Activated CD4-positive, alpha-beta memory T cell treated with anti-CD3 and anti-CD28 coated beads for 36 hours (primary cell): ENCODE measurements at regions not wholly inside any gene's neighbourhood (a gene's known extent, or its start where the extent isn't known, plus 50 kb on each side); places are given as distances from the start of the nearest gene placed in this dataset.
"Not testable (repeated sequence)": the region's sequence is repeated elsewhere in the genome, so short reads cannot be mapped to it uniquely, and the experiment has no call there.

Source experiments
- CTCF ChIA-PET: fragments of 350-600 bp; sonication (Branson Sonifier 250); formaldehyde crosslinking; loops from one replicate; lab custom pipeline; 2021; ENCODE audit warnings: antibody characterized with exemption, inconsistent platforms; lab: Charles Lee
- POLR2A ChIA-PET: fragments of 350-600 bp; sonication (Branson Sonifier 250); formaldehyde crosslinking; loops from one replicate; lab custom pipeline; 2021; ENCODE audit warnings: antibody characterized with exemption; lab: Charles Lee
- DNase-seq: peaks from one replicate; pipeline ENCODE4 v3.0.0-alpha.2; 2020
- H3K27ac Mint-ChIP-seq: one replicate; pipeline ENCODE4 v1.8.0; 2021; ENCODE audit warnings: mixed read lengths
- H3K27me3 Mint-ChIP-seq: one replicate; pipeline ENCODE4 v1.8.0; 2021; ENCODE audit warnings: mixed read lengths
- H3K36me3 Mint-ChIP-seq: one replicate; pipeline ENCODE4 v1.8.0; 2021; ENCODE audit warnings: mixed read lengths
- H3K4me1 Mint-ChIP-seq: one replicate; pipeline ENCODE4 v1.8.0; 2021; ENCODE audit warnings: low read depth, mixed read lengths
- H3K4me3 Mint-ChIP-seq: one replicate; pipeline ENCODE4 v1.8.0; 2021; ENCODE audit warnings: mild to moderate bottlenecking, mixed read lengths
- H3K9me3 Mint-ChIP-seq: one replicate; pipeline ENCODE4 v1.8.0; 2021; ENCODE audit warnings: mixed read lengths
- intact Hi-C: fragments of 100-400 bp; cut with micrococcal nuclease; formaldehyde crosslinking; loops from one replicate; pipeline ENCODE4 v1.15.1; 2023

GRCh38 chr5:109283086-109283485 lies 126.7 kb downstream of the PJA2 start:
- peaks cover 33% of the 10 kb centered on the region for H3K9me3 Mint-ChIP-seq
- intact Hi-C loops, DNase-seq, CTCF ChIA-PET, POLR2A ChIA-PET, H3K4me3 Mint-ChIP-seq, H3K27me3 Mint-ChIP-seq, H3K27ac Mint-ChIP-seq, H3K4me1 Mint-ChIP-seq: not testable (repeated sequence)
- H3K36me3 Mint-ChIP-seq: peaks cover 27% of the 10 kb centered on the region

- Mint-ChIP-seq H3K4me1 (no peaks in the 10 kb centered on the region), H3K27me3 (no peaks in the 10 kb centered on the region), H3K4me3 (no peak overlapping the region), H3K36me3 (peaks cover 19% of the 10 kb centered on the region), H3K9me3 (peaks cover 18% of the 10 kb centered on the region), H3K27ac (no peak overlapping the region)
- ChIA-PET POLR2A (no interaction called here), CTCF (interaction anchor here (0.6 kb wide), 1 partner anchor 36 kb away, joined by 3 read pairs; no protein-coding TSS in a partner anchor)
- intact Hi-C loops: no loop called here
- DNase-seq: no peak
These were observed 128.6 kb downstream of the PJA2 start for GRCh38 chr5:109281136-109281690.

GRCh38 chr5:109278141-109278540 lies 131.6 kb downstream of the PJA2 start:
- Mint-ChIP-seq H3K4me1 (no peaks in the 10 kb centered on the region), H3K4me3 (no peak overlapping the region), H3K36me3 (peaks cover 2% of the 10 kb centered on the region), H3K27ac (no peak overlapping the region), H3K27me3 (no peaks in the 10 kb centered on the region), H3K9me3 (no peaks in the 10 kb centered on the region)
- POLR2A ChIA-PET: no interaction called here
- intact Hi-C loops: no loop called here
- CTCF ChIA-PET: no interaction called here
- no peak for DNase-seq

DNA sequence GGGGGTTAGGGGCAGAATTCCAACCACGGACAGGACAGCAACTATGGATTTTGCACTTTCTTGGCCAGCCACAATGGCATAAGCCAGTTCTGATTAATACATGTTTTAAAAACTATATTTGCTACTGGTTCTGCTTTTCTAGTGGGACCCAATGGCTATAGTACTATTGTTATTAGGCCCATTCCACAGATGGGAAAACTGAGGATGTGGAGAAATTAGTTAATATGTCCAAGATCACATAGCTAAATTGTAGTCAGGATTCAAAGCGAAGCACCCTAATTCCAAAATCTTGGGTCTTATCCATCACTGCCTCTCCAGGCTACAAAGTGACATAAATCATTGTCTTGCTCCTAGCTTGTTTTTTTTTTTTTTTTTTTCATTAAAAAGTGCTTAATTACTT lies 133.9 kb downstream of the PJA2 start:
- Mint-ChIP-seq H3K4me3 (no peak overlapping the region), H3K9me3 (peaks cover 13% of the 10 kb centered on the region), H3K4me1 (no peaks in the 10 kb centered on the region), H3K36me3 (peaks cover 8% of the 10 kb centered on the region), H3K27me3 (no peaks in the 10 kb centered on the region), H3K27ac (no peak overlapping the region)
- POLR2A ChIA-PET: no interaction called here
- no peak for DNase-seq
- CTCF ChIA-PET: no interaction called here
- intact Hi-C loops: no loop called here

DNA sequence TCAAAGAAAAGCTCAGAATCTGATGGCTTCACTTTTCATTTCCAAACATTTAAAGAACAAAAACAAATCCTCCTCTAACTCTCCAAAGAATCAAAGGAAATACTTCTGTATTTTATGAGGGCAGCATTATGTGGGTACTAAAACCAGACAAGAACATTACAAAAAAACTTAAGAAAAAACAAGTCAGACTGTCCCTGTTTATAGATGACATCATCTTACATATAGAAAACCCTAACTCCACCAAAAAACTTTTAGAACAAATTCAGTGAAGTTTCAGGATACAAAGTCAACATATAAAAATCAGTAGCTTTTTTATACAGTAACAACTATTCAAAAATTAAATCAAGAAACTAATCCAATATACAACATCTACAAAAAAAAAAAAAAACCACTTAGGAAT lies 136.2 kb downstream of the PJA2 start:
- POLR2A ChIA-PET: no interaction called here
- intact Hi-C loops: no loop called here
- CTCF ChIA-PET: no interaction called here
- Mint-ChIP-seq H3K27ac (no peak overlapping the region), H3K36me3 (peaks cover 9% of the 10 kb centered on the region), H3K4me3 (no peak overlapping the region), H3K4me1 (no peaks in the 10 kb centered on the region), H3K9me3 (peaks cover 21% of the 10 kb centered on the region), H3K27me3 (no peaks in the 10 kb centered on the region)
- DNase-seq: no peak

DNA sequence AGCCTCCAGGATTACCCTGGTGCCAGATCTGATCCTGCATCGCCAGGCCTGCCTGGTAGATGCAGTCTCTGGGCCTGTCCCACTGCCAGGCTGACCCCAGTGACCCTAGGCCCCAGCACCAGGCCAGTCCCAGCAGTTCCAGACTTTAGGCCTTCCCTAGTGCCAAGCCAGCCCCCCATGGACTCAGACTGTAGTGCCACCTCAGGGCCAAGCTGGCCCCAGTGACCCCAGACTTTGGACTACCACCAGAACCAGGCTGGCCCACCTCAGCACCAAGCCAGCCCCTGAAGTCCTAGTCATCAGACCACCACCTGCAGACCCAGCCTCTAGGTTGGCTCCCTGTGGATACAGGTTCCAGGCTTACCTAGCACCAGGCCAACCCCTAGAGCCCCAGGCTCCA lies 142.5 kb downstream of the PJA2 start:
- Mint-ChIP-seq H3K27ac (no peak overlapping the region), H3K4me1 (no peaks in the 10 kb centered on the region), H3K9me3 (peaks cover 24% of the 10 kb centered on the region), H3K4me3 (no peak overlapping the region), H3K27me3 (no peaks in the 10 kb centered on the region), H3K36me3 (peaks cover 10% of the 10 kb centered on the region)
- intact Hi-C loops: no loop called here
- ChIA-PET CTCF (no interaction called here), POLR2A (no interaction called here)
- DNase-seq: no peak

DNA sequence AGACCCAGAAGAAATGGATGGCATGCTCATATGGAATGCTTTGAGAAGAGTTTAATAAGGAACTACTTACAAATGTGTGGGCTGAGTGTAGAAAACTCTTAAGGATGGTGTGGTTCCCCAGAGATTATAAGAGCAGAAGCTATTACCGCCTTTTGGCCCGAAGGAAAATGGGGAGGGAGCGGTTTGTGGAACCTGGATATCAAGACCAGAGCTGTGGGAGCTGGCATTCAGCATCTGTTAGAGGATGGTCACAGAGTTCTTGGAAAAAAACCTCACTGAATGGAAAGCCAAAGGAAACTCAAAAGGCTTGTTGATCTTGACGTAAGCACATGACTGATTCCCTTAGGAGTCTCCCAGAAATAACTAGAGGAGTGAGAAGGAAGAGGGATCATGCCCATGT lies 151.0 kb downstream of the PJA2 start:
- CTCF ChIA-PET: no interaction called here
- POLR2A ChIA-PET: no interaction called here

GRCh38 chr5:109256486-109256885 lies 153.3 kb downstream of the PJA2 start:
- POLR2A ChIA-PET: no interaction called here
- no peak for DNase-seq
- CTCF ChIA-PET: interaction anchor here (0.6 to 0.7 kb wide), 2 partner anchors 173 to 1217 kb away, joined by 3 read pairs; no protein-coding TSS in a partner anchor
- H3K4me1 Mint-ChIP-seq: no peaks in the 10 kb centered on the region
- no peaks in the 10 kb centered on the region for H3K27me3 Mint-ChIP-seq
- no peak overlapping the region for H3K4me3 Mint-ChIP-seq
- H3K9me3 Mint-ChIP-seq: no peaks in the 10 kb centered on the region
- intact Hi-C loops: no loop called here
- H3K27ac Mint-ChIP-seq: no peak overlapping the region
- peaks cover 1% of the 10 kb centered on the region for H3K36me3 Mint-ChIP-seq

More for the DNA sequence above, 151.0 kb downstream of the PJA2 start:
- no peaks in the 10 kb centered on the region for H3K4me1 Mint-ChIP-seq
- H3K9me3 Mint-ChIP-seq: no peaks in the 10 kb centered on the region
- H3K36me3 Mint-ChIP-seq: peaks cover 1% of the 10 kb centered on the region
- no peak overlapping the region for H3K4me3 Mint-ChIP-seq
- H3K27ac Mint-ChIP-seq: no peak overlapping the region
- no peak for DNase-seq
- intact Hi-C loops: no loop called here
- no peaks in the 10 kb centered on the region for H3K27me3 Mint-ChIP-seq

DNA sequence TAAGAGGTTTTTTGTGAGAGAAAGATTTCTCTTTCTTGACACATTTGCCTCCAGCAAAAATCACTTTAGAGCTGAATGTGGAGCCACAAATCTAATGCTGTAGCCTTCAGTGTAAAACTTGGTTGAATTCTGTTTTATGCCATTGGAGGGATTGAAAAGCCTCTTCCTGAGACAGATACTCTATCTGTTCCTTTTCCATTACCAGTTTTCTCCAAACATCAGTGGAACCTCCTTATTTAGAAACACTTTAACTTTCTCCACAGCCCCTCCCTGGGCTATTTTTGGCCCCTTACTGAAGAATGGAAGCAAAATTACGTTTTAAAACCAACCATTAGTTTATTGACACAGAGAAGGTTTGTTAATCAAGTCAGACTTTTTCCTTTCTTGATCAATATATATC lies 155.3 kb downstream of the PJA2 start:
- Mint-ChIP-seq H3K4me3 (no peak overlapping the region), H3K4me1 (no peaks in the 10 kb centered on the region), H3K27me3 (no peaks in the 10 kb centered on the region), H3K9me3 (no peaks in the 10 kb centered on the region), H3K36me3 (peaks cover 1% of the 10 kb centered on the region), H3K27ac (no peak overlapping the region)
- no peak for DNase-seq
- CTCF ChIA-PET: no interaction called here
- POLR2A ChIA-PET: no interaction called here
- intact Hi-C loops: no loop called here

- no peak for DNase-seq
- no peaks in the 10 kb centered on the region for H3K9me3 Mint-ChIP-seq
- no peak overlapping the region for H3K4me3 Mint-ChIP-seq
- no peak overlapping the region for H3K27ac Mint-ChIP-seq
- ChIA-PET CTCF (no interaction called here), POLR2A (no interaction called here)
- no peaks in the 10 kb centered on the region for H3K4me1 Mint-ChIP-seq
- H3K36me3 Mint-ChIP-seq: no peaks in the 10 kb centered on the region
- H3K27me3 Mint-ChIP-seq: no peaks in the 10 kb centered on the region
- intact Hi-C loops: no loop called here
These were observed 156.5 kb downstream of the PJA2 start for GRCh38 chr5:109253262-109253661.

DNA sequence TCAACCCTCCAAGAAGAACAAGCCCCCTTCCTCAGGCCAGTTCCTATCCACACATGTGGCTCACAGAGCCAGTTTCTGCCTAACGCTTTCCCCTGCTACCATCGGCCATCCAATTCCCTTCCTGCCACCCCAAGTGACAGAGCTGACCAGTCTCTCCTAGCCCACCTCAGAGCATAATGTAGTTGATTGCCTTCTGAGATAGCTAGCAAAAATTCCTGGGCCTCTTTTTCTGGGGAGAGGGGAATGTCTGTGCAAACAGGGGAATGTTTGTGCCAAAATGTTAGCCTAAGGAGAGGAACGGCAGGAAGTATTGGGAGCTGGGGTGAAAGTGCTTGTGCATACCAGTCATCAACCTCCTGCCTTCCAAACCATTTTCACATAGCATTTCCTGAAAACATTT lies 157.0 kb downstream of the PJA2 start:
- H3K36me3 Mint-ChIP-seq: no peaks in the 10 kb centered on the region
- no peaks in the 10 kb centered on the region for H3K9me3 Mint-ChIP-seq
- no peaks in the 10 kb centered on the region for H3K27me3 Mint-ChIP-seq
- intact Hi-C loops: no loop called here
- no peak overlapping the region for H3K27ac Mint-ChIP-seq
- POLR2A ChIA-PET: no interaction called here
- no peak overlapping the region for H3K4me3 Mint-ChIP-seq
- CTCF ChIA-PET: no interaction called here
- no peaks in the 10 kb centered on the region for H3K4me1 Mint-ChIP-seq
- no peak for DNase-seq

GRCh38 chr5:109250533-109251329 lies 159.0 kb downstream of the PJA2 start:
- Mint-ChIP-seq H3K27me3 (no peaks in the 10 kb centered on the region), H3K4me1 (no peaks in the 10 kb centered on the region), H3K9me3 (peaks cover 16% of the 10 kb centered on the region), H3K36me3 (peaks cover 9% of the 10 kb centered on the region), H3K27ac (no peak overlapping the region), H3K4me3 (no peak overlapping the region)
- CTCF ChIA-PET: no interaction called here
- POLR2A ChIA-PET: no interaction called here
- DNase-seq: no peak
- intact Hi-C loops: no loop called here

DNA sequence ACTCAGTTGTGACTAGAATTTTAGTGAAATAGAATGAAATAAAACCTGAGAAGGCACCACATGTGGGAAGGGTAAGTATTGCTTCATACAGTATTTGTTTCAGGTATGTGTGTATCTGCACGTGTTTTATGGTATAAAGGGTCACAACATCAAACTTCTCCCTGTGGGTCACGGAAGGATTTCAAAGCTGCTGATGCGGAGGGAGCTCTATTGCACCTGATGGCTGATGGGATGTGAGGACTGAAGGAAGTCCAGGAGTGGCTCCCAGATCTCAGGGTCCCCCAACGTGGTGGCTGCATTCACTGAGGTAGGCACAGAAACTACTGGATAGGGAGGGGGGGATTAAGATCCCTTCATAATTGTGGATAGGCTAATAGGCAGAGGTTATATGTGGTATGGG lies 159.7 kb downstream of the PJA2 start:
- intact Hi-C loops: no loop called here
- no peak for DNase-seq
- H3K27ac Mint-ChIP-seq: no peak overlapping the region
- ChIA-PET CTCF (no interaction called here), POLR2A (no interaction called here)
- peaks cover 10% of the 10 kb centered on the region for H3K36me3 Mint-ChIP-seq
- no peaks in the 10 kb centered on the region for H3K27me3 Mint-ChIP-seq
- H3K9me3 Mint-ChIP-seq: peaks cover 17% of the 10 kb centered on the region
- H3K4me1 Mint-ChIP-seq: no peaks in the 10 kb centered on the region
- H3K4me3 Mint-ChIP-seq: no peak overlapping the region
